GM13976 (cell line): ENCODE measurements at regions not wholly inside any gene's neighbourhood (a gene's known extent, or its start where the extent isn't known, plus 50 kb on each side); places are given as distances from the start of the nearest gene placed in this dataset.

Experiments
- DNase-seq: peaks from one replicate; pipeline ENCODE4 v3.0.0; 2012; ENCODE audit warnings: low spot score
- CTCF ChIP-seq: IDR thresholded peaks from 2 replicates; pipeline ENCODE4 v1.5.1; 2012; ENCODE audit warnings: borderline replicate concordance, mild to moderate bottlenecking; ENCODE audit not compliant: insufficient read depth; ENCODE audit errors: extremely low read depth, missing control alignments, control extremely low read depth
- in situ Hi-C: fragments of 300-500 bp; cut with MboI; formaldehyde crosslinking; loops from one replicate; pipeline ENCODE4 v1.12.0; 2022; ENCODE audit warnings: low sequenced_read_pairs, mixed read lengths, inconsistent platforms; ENCODE audit not compliant: unreplicated experiment

- in situ Hi-C loops, result no loop called here
- DNase-seq, result no peak
- no peak for TF ChIP-seq CTCF
These were observed 61.5 kb upstream of the AP1S2 start for GRCh38 chrX:15915959-15916703.

- no peak for TF ChIP-seq CTCF
- no peak for DNase-seq
- in situ Hi-C loops, result no loop called here
These were observed 59.9 kb upstream of the AP1S2 start for GRCh38 chrX:15914486-15914885.

- no peak for DNase-seq
- no peak for TF ChIP-seq CTCF
- in situ Hi-C loops, result no loop called here
These were observed 58.5 kb upstream of the AP1S2 start for GRCh38 chrX:15913146-15913545.

GRCh38 chrX:15911734-15912550 lies 57.3 kb upstream of the AP1S2 start:
- in situ Hi-C loops, result no loop called here
- no peak for TF ChIP-seq CTCF
- DNase-seq, result peak; percentile 46

- no peak for TF ChIP-seq CTCF
- DNase-seq, result no peak
- in situ Hi-C loops, result no loop called here
These were observed 55.0 kb upstream of the AP1S2 start for GRCh38 chrX:15909605-15910004.

GRCh38 chrX:15908603-15909290 lies 54.1 kb upstream of the AP1S2 start:
- in situ Hi-C loops, result no loop called here
- no peak for TF ChIP-seq CTCF
- DNase-seq, result no peak
